Tibial nerve (tissue), 4 donors: ENCODE measurements at regions not wholly inside any gene's neighbourhood (a gene's known extent, or its start where the extent isn't known, plus 50 kb on each side); places are given as distances from the start of the nearest gene placed in this dataset.

ENCODE experiments used
- DNase-seq, 2 donors: peaks; one replicate each; pipeline ENCODE4 v3.0.0-alpha.2; 2019; ENCODE audit warnings: low spot score in 2 of 2
- H3K27ac ChIP-seq, 4 donors: fragments of 200-600 bp; sonication (generic) in 3 of 4; one replicate each; pipeline ENCODE4 v1.5.1; 2017 to 2019; ENCODE audit warnings: mild to moderate bottlenecking in 1 of 4
- H3K27me3 ChIP-seq, 2 donors: fragments of 200-600 bp; sonication (generic) in 1 of 2; one replicate each; pipeline versions ENCODE4 v1.5.1 to v1.6.0; 2017 to 2019
- H3K36me3 ChIP-seq, 3 donors: fragments of 200-600 bp; sonication (generic); one replicate each; pipeline ENCODE4 v1.5.1; 2018 to 2019
- H3K4me1 ChIP-seq, 4 donors: fragments of 200-600 bp; sonication (generic) in 3 of 4; one replicate each; pipeline ENCODE4 v1.5.1; 2017 to 2019
- H3K4me3 ChIP-seq, 4 donors: fragments of 200-600 bp; sonication (generic) in 3 of 4; one replicate each; pipeline ENCODE4 v1.5.1; 2017 to 2019; ENCODE audit warnings: mild to moderate bottlenecking in 1 of 4, moderate library complexity in 1 of 4
- H3K9me3 ChIP-seq, 4 donors: fragments of 200-600 bp; sonication (generic) in 3 of 4; one replicate each; pipeline ENCODE4 v1.5.1; 2017 to 2019
- CTCF ChIP-seq, 5 experiments: fragments of 200-600 bp in 3 of 5; fragments of 450-650 bp in 2 of 5; sonication (generic) in 3 of 5; IDR thresholded peaks; one replicate each; pipeline ENCODE4 v1.5.1; 2016 to 2019; ENCODE audit warnings: antibody characterized with exemption in 5 of 5, mild to moderate bottlenecking in 3 of 5, moderate library complexity in 2 of 5
- EP300 ChIP-seq, 2 donors: sonication (generic); formaldehyde crosslinking; IDR thresholded peaks; one replicate each; pipeline ENCODE4 v1.6.1; 2017; ENCODE audit warnings: antibody characterized with exemption in 2 of 2, mild to moderate bottlenecking in 1 of 2
- POLR2A ChIP-seq, 2 donors: fragments of 450-650 bp; IDR thresholded peaks; one replicate each; pipeline ENCODE4 v1.6.1; 2017; ENCODE audit warnings: antibody characterized with exemption in 2 of 2, mild to moderate bottlenecking in 2 of 2, moderate library complexity in 2 of 2
- WGBS, 2 donors: methylation state at CpG; one replicate each; pipeline ENCODE4 v1.1.5; 2018; 5-methylcytosine and 5-hydroxymethylcytosine counted together

- H3K9me3 ChIP-seq = no peaks in the 10 kb centered on the region
- no peaks in the 10 kb centered on the region for H3K27me3 ChIP-seq
- no peaks in the 10 kb centered on the region for H3K36me3 ChIP-seq
- H3K27ac ChIP-seq = no peak overlapping the region
- H3K4me3 ChIP-seq = no peak overlapping the region
- no peak for DNase-seq
- H3K4me1 ChIP-seq = no peaks in the 10 kb centered on the region
- 74 to 78% methylated on average over 1 of the region's 1 CpG for WGBS, 2 donors
- TF ChIP-seq POLR2A (IDR thresholded peaks at IDR 0.05) = no peak
- TF ChIP-seq EP300 (IDR thresholded peaks at IDR 0.05) = no peak
- no peak for TF ChIP-seq CTCF (IDR thresholded peaks at IDR 0.05)
These were observed 101.9 kb downstream of the RGS21 start for GRCh38 chr1:192418552-192419285.

GRCh38 chr1:192430644-192431043, 113.9 kb downstream of the RGS21 start:
- TF ChIP-seq EP300 (IDR thresholded peaks at IDR 0.05) (no peak), POLR2A (IDR thresholded peaks at IDR 0.05) (no peak)
- 65 to 78% methylated on average over 3 of the region's 3 CpGs for WGBS, 2 donors
- no peaks in the 10 kb centered on the region for H3K27me3 ChIP-seq

GRCh38 chr1:192435704-192436103, 118.9 kb downstream of the RGS21 start:
- Histone ChIP-seq H3K4me3 (no peak overlapping the region), H3K9me3 (peaks cover 0 to 4% (median 0%) of the 10 kb centered on the region in 4 donors), H3K27ac (no peak overlapping the region), H3K4me1 (no peaks in the 10 kb centered on the region), H3K36me3 (no peaks in the 10 kb centered on the region), H3K27me3 (no peaks in the 10 kb centered on the region)
- 72 to 73% methylated on average over 4 of the region's 4 CpGs for WGBS, 2 donors
- no peak for TF ChIP-seq POLR2A (IDR thresholded peaks at IDR 0.05)
- DNase-seq = no peak

More at GRCh38 chr1:192430644-192431043, 113.9 kb downstream of the RGS21 start:
- DNase-seq = no peak
- no peak overlapping the region for H3K27ac ChIP-seq
- no peaks in the 10 kb centered on the region for H3K36me3 ChIP-seq
- H3K9me3 ChIP-seq = peaks cover 0 to 9% (median 0%) of the 10 kb centered on the region in 4 donors
- H3K4me3 ChIP-seq = no peak overlapping the region
- no peaks in the 10 kb centered on the region for H3K4me1 ChIP-seq

- no peak overlapping the region for H3K4me3 ChIP-seq
- WGBS, 2 donors = 53 to 55% methylated on average over 8 of the region's 8 CpGs
- no peak for TF ChIP-seq POLR2A (IDR thresholded peaks at IDR 0.05)
- TF ChIP-seq EP300 (IDR thresholded peaks at IDR 0.05) = no peak
- TF ChIP-seq CTCF (IDR thresholded peaks at IDR 0.05) = no peak
- no peaks in the 10 kb centered on the region for H3K27me3 ChIP-seq
- H3K9me3 ChIP-seq = no peaks in the 10 kb centered on the region
- no peaks in the 10 kb centered on the region for H3K36me3 ChIP-seq
- H3K27ac ChIP-seq = no peak overlapping the region
- H3K4me1 ChIP-seq = no peaks in the 10 kb centered on the region
- DNase-seq = no peak
These were observed 119.8 kb downstream of the RGS21 start for GRCh38 chr1:192436441-192437078.

GRCh38 chr1:192438737-192439136, 121.9 kb downstream of the RGS21 start:
- DNase-seq = no peak
- WGBS, 2 donors = 54 to 58% methylated on average over 3 of the region's 3 CpGs
- no peaks in the 10 kb centered on the region for H3K9me3 ChIP-seq
- H3K27me3 ChIP-seq = no peaks in the 10 kb centered on the region
- no peak overlapping the region for H3K27ac ChIP-seq
- H3K36me3 ChIP-seq = no peaks in the 10 kb centered on the region
- no peak for TF ChIP-seq EP300 (IDR thresholded peaks at IDR 0.05)
- no peak for TF ChIP-seq CTCF (IDR thresholded peaks at IDR 0.05)
- H3K4me3 ChIP-seq = no peak overlapping the region
- no peaks in the 10 kb centered on the region for H3K4me1 ChIP-seq

- TF ChIP-seq CTCF (IDR thresholded peaks at IDR 0.05) = no peak
- no peak for TF ChIP-seq POLR2A (IDR thresholded peaks at IDR 0.05)
- no peak for TF ChIP-seq EP300 (IDR thresholded peaks at IDR 0.05)
- WGBS, 2 donors = 74% methylated on average over 6 of the region's 6 CpGs
- no peaks in the 10 kb centered on the region for H3K27me3 ChIP-seq
- no peaks in the 10 kb centered on the region for H3K36me3 ChIP-seq
- H3K4me3 ChIP-seq = no peak overlapping the region
- no peak for DNase-seq
- no peaks in the 10 kb centered on the region for H3K4me1 ChIP-seq
- H3K9me3 ChIP-seq = no peaks in the 10 kb centered on the region
- no peak overlapping the region for H3K27ac ChIP-seq
These were observed 122.7 kb downstream of the RGS21 start for GRCh38 chr1:192439373-192440025.
